NCI-H2227 treated with DMSO at 0.1 percent for 48 hours (cell line): ENCODE measurements at regions not wholly inside any gene's neighbourhood (a gene's known extent, or its start where the extent isn't known, plus 50 kb on each side); places are given as distances from the start of the nearest gene placed in this dataset.
"Not testable (repeated sequence)": the region's sequence is repeated elsewhere in the genome, so short reads cannot be mapped to it uniquely, and the experiment has no call there.

Experiments
- DNase-seq: peaks from one replicate; lab custom pipeline; 2025; lab: John Stamatoyannopoulos, UW

DNA sequence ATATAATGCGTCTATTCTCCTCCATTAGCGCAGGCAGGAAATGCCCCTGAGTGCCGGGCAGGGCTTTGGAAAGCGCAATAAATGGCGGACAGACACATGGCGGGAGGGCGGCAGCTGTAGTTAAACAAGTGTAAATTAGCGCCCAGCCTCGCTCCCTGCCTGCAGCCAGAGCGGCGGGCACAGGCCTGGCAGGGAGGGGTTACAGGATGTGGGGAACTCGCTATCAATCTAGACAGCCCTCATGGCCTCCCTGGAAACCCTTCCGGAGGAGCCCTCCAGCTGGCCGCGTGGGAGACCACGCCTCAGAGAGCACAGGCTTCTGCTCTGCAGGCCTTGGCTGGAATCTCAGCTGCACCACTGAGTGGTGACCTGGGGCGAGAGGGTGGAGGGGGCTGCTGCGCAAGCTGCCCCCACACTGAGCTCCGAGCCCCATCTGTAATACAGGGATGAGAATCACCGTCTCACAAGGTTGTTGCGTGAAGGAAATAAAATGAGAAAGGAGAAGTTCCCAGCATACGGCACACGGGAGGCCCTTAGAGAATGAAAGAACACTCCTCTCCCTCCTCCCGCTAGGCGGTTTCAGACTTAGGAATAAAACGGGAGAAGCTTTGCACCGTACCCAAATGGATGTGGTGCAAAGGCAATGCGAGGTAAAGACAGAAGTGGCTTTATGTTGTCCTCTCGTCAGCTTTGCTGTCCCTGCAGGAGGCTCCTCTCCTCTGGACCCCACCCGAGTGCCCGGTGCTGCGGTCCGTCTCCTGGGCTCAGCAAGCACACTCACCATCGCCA is 167.2 kb upstream of the POU3F1 start:
- no peak for DNase-seq

DNA sequence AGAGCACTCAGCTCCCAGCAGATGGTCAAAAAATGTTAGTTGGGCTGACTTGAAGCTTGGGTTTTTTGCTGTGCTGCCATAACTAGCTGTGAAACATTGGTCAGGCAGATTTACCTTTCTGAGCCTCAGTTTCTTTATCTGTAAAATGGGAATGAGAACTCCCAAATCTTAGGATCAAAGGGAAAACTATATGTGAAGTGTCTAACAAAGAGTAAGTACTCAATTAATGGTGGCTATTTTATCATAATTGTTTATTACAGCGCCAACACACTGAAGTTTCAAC is 164.2 kb upstream of the POU3F1 start:
- no peak for DNase-seq

GRCh38 chr1:38210021-38210894 is 163.7 kb upstream of the POU3F1 start:
- no peak for DNase-seq

DNA sequence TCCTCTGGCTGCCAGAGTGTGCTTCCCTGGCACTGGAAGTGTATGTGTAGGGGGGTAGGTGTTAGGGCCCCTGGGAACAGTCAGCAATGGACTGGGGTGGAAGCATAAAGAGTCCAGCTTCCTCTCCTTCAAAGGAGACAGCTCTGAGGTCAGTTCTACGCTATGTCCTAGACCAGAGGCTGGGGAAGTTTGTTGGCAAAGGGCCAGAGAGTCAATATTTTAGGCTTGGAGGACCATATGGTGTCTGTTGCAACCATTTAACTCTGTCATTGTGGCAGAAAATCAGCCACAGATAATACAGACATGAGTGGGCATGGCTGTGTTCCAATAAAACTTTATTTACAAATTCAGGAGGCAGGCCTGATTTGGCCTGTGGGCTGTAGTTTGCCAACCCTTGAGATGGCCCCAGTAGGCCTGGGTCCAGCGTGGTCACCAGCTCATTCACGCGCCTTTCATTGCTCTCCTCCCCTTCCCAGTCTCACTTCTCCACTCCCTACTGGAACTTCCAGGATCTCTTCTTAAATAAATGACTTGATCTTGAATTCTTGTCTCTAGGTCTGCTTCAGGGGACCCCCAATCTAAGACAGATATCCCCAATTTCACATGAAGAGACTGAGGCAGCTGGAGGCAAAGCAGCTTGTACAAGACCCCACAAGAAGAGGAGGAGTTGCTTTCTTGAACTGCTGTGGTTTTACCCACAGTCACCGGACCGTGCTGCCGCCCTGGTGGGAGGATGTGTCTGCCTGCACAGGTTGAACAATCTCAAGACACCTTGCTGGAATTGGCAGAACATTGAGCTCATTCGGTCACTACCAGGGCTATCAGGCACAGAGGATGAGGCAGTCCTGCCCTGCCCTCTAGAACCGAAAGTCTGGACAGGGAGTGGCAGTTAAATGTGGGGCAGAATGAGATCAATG is 162.4 kb upstream of the POU3F1 start:
- DNase-seq: no peak

DNA sequence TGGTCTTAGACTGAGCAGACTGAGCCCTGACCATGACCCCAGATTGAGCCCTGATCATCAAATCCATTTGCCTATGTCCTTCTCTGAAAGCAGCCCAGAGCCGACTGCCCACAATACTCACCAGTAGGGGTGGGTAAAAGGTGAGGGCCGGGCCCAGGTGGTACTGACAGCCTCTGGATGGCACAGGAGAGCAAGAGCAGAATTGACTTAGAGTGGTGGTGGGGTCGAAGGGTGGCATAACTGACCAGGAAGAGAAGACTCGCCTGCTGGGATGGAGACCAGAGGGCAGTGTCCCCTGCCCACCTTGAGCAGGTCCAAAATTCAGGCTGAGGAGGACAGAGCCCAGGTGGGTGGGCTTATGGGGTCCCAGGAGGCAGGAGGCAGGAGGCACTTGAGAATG is 161.3 kb upstream of the POU3F1 start:
- DNase-seq: no peak

GRCh38 chr1:38207275-38207674 is 160.7 kb upstream of the POU3F1 start:
- DNase-seq: no peak

DNA sequence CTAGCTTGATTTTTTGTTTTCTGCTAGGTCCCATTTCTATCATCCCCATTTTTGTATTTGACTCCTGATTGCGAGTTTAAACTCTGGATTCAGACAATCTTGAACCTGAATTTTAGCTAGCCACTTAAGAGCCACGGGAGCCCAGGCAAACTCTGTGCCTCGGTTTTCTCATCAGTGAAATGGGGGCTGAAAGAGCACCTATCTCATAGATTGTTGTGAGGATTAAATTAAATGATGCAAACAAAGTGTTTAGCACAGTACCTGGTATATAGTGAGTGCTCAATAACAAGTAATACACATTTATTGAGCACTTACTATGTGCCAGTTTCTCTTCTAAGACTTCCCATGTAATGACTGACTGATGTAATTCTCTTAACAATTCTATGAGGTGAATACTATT is 158.1 kb upstream of the POU3F1 start:
- DNase-seq: no peak

GRCh38 chr1:38203441-38203840 is 156.8 kb upstream of the POU3F1 start:
- DNase-seq: no peak

GRCh38 chr1:38201431-38201830 is 154.8 kb upstream of the POU3F1 start:
- DNase-seq: no peak

DNA sequence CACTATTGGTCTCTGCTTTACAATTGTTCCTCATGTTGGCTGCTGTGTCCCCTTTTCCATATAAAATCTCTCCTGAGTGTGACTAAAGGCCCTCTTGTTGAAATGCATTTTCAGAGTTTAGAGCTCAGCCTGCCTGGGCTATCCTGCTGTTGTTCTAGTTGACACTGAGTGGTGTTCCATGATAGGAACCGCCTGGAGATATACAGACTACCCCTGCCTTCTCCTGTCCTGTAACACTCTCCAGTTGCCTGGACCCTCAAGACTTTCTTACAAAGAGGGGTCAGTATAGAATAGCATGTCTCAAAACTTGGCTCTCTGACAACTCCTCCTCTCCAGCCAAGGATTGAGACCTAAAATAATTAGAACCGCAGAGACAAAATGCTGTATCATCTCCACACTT is 152.0 kb upstream of the POU3F1 start:
- no peak for DNase-seq

DNA sequence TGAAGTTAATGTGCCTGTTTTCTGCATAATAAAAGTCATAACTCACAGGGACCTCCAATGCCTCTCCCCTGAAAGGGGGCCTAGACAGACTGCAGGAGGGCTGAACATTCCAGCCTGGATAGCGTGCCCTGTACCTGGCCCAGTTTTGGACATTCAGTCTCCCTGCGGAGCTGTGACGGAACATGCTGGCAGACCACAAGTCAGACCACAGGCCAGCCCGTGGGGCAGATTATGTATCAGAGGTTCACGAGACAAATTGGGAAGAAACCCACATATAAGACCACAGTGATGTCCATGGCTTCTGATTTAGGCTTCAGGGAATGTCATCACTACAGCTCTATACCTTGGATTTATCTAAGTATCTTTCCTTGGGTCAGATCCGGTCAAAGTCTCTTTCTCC is 151.5 kb upstream of the POU3F1 start:
- no peak for DNase-seq

GRCh38 chr1:38197312-38198061 is 150.9 kb upstream of the POU3F1 start:
- no peak for DNase-seq

DNA sequence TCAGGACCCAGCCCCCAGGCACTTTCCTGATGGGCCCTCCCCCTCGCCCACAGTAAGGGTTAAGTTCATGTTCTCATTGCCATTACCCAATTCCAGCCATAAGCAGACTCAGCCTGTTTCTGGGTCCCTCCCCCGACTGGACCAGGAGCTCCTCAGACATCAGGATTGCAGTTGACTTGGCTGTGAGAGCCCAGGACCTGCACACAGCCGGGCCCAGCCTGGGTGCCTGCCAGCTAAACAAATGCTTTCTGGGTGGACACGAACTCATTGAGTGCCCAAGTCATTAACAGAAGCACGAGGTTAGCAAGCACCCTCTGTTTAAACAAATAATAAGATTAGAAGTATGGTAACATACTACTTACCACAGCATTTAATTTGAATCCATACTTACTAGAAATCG is 147.9 kb upstream of the POU3F1 start:
- no peak for DNase-seq

DNA sequence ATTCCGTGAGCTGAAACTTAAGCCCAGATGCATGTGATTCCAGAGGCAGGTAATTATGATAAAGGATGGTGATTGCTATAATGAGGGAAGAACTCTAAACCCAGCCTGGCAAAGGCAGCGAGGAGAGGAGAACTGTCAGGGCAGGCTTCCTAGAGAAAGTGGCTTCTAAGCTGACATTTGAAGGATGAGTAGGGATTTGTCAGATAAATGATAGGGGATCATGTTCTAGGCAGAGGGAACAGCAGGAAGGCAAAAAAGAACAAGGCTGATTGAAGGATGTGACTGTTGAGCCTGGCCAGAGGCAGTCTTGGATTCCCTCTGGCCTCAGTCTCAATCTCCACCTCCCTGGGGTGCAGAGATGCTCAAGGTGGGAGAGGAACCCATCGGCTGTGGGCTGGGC is 146.4 kb upstream of the POU3F1 start:
- DNase-seq: no peak

DNA sequence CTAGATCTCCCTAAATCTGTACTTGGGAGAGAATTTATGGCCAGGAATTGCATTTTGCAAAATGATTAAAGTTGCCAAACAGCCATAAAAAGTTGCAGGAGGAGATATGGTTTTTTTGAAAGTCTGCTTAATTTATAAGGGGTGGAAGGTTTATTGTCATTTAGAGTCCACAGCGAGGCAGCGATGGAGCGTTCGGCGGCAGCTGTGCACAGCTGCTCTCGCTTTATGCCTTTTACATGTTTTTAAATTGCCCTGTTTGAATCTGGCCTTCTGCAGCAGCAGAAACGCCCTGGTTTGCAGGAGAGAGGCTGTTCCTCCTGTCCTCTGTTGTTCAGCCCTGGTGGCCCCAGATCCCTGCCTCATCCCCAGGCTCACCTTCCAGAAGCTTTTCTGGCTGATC is 144.9 kb upstream of the POU3F1 start:
- DNase-seq: peak; percentile 43

GRCh38 chr1:38190983-38191382 is 144.4 kb upstream of the POU3F1 start:
- DNase-seq: no peak

- no peak for DNase-seq
These were observed 141.0 kb upstream of the POU3F1 start for GRCh38 chr1:38187552-38187951.

DNA sequence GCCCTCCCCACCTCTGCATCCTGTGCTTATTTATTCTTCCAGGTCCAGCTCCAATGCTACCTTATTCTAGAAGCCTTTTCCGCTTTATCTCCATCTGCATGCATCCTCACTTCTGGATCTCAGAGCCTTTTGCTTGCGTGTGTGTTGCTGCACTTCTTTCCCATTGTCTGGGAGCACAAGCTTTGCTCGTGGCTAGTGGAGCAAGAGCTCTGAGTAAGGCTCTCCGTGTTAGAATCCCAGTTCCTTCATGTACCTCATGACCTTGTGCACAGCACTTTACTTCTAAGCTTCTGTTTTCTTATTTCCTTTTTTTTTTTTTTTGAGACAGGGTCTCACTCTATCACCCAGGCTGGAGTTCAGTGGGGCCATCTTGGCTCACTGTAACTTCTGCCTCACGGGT is 140.0 kb upstream of the POU3F1 start:
- DNase-seq: no peak

DNA sequence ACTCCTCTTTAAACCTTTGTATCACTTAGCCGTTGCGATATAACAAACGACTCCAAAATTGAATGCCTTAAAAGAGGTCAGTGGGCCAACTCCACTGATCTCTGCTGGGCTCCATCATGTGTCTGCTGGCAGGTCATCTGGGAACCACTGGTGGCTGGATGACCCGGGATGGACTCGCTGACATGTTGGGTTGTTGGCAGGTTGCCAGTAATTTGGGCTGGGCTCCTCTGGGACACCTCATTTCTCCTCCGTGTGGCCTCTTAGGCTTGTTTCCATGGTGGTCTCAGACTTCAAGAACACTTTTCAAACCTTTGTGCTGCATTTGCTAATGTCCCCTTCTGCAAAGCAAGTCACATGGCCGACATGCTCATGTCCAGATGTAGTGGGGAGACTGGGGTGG is 139.3 kb upstream of the POU3F1 start:
- DNase-seq: no peak

DNA sequence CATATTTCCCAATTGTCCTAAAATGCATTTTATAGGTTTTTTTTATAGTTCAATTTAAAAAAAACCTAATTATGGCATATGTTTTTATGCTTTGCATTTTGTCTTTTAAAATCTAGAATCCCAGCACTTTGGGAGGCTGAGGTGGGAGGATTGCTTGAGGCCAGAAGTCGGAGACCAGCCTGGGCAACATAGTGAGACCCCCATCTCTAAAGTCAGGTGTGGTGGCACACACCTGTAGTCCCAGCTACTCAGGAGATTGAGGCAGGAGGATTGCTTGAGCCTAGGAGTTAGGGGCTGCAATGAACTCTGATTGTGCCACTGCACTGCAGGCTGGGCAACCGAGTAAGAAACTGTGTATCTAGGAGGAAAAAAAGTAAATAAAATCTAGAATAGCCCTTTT is 137.2 kb upstream of the POU3F1 start:
- DNase-seq: no peak

- no peak for DNase-seq
These were observed 136.5 kb upstream of the POU3F1 start for GRCh38 chr1:38183096-38183495.

DNA sequence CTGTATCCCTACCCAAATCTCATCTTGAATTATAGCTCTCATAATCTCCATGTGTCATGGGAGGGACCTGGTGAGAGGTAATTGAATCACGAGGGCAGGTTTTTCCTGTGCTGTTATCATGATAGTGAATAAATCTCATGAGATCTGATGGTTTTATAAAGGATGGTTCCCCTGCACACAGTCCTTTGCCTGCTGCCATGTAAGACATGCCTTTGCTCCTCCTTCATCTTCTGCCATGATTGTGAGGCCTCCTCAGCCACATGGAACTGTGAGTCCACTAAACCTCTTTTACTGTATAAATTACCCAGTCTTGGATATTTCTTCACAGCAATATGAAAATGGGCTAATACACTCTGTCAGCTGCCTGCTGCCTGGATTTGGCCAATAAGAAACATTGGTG is 133.8 kb upstream of the POU3F1 start:
- not testable (repeated sequence) for DNase-seq
